H9 (cell line): ENCODE measurements at regions not wholly inside any gene's neighbourhood (a gene's known extent, or its start where the extent isn't known, plus 50 kb on each side); places are given as distances from the start of the nearest gene placed in this dataset.

Source experiments
- DNase-seq: peaks from one replicate; pipeline ENCODE4 v3.0.0-alpha.2; 2017
- H2AFZ ChIP-seq: one replicate; pipeline ENCODE4 v1.6.1; 2013; ENCODE audit warnings: mild to moderate bottlenecking, low read length, control low read depth, moderate library complexity
- H2AK5ac ChIP-seq: 2 replicates; pipeline ENCODE4 v1.6.1; 2013; ENCODE audit warnings: low read length, control low read depth, mixed read lengths; ENCODE audit not compliant: insufficient read length
- H2BK120ac ChIP-seq: one replicate; pipeline ENCODE4 v1.6.1; 2013; ENCODE audit warnings: low read depth, mild to moderate bottlenecking, low read length, control low read depth, inconsistent platforms; ENCODE audit not compliant: poor library complexity, severe bottlenecking
- H2BK12ac ChIP-seq: 2 replicates; pipeline ENCODE4 v1.6.1; 2013; ENCODE audit warnings: low read length, control low read depth, mixed read lengths, low read depth; ENCODE audit not compliant: insufficient read length
- H2BK15ac ChIP-seq: 2 replicates; pipeline ENCODE4 v1.6.1; 2013; ENCODE audit warnings: low read depth, low read length, control low read depth
- H2BK20ac ChIP-seq: one replicate; pipeline ENCODE4 v1.6.1; 2013; ENCODE audit warnings: low read depth, mild to moderate bottlenecking, low read length, control low read depth, inconsistent platforms; ENCODE audit not compliant: poor library complexity, severe bottlenecking
- H2BK5ac ChIP-seq: 2 replicates; pipeline ENCODE4 v1.6.1; 2013; ENCODE audit warnings: low read length, control low read depth, mixed read lengths; ENCODE audit not compliant: insufficient read length
- H3K14ac ChIP-seq: 2 replicates; pipeline ENCODE4 v1.6.1; 2013; ENCODE audit warnings: low read length, control low read depth; ENCODE audit not compliant: insufficient read depth
- H3K18ac ChIP-seq: 2 replicates; pipeline ENCODE4 v1.6.1; 2013; ENCODE audit warnings: low read depth, mild to moderate bottlenecking, mixed read lengths, low read length, control low read depth; ENCODE audit not compliant: insufficient read length
- H3K23ac ChIP-seq: 2 replicates; pipeline ENCODE4 v1.6.1; 2013; ENCODE audit warnings: low read length, control low read depth, mixed read lengths, low read depth; ENCODE audit not compliant: insufficient read length
- H3K23me2 ChIP-seq: 2 replicates; pipeline ENCODE4 v1.6.1; 2013; ENCODE audit warnings: low read depth, mild to moderate bottlenecking, mixed read lengths, low read length, control low read depth; ENCODE audit not compliant: insufficient read length, poor library complexity, severe bottlenecking
- H3K27ac ChIP-seq: 2 replicates; pipeline ENCODE4 v1.5.1; 2013; ENCODE audit warnings: low read length, control low read depth, mixed read lengths, low read depth; ENCODE audit not compliant: insufficient read length
- H3K27me3 ChIP-seq: 2 replicates; pipeline ENCODE4 v1.6.1; 2013; ENCODE audit warnings: low read length, control low read depth, inconsistent platforms; ENCODE audit not compliant: insufficient read depth
- H3K4ac ChIP-seq: 2 replicates; pipeline ENCODE4 v1.6.1; 2013; ENCODE audit warnings: low read depth, mild to moderate bottlenecking, control low read depth, inconsistent platforms, low read length, moderate library complexity
- H3K4me1 ChIP-seq: 2 replicates; pipeline ENCODE4 v1.6.1; 2013; ENCODE audit warnings: low read length, control low read depth, inconsistent platforms; ENCODE audit not compliant: insufficient read depth
- H3K4me2 ChIP-seq: 2 replicates; pipeline ENCODE4 v1.6.1; 2013; ENCODE audit warnings: low read length, control low read depth, mixed read lengths; ENCODE audit not compliant: insufficient read length, insufficient read depth
- H3K56ac ChIP-seq: 2 replicates; pipeline ENCODE4 v1.6.1; 2013; ENCODE audit warnings: low read depth, mild to moderate bottlenecking, mixed read lengths, low read length, control low read depth; ENCODE audit not compliant: insufficient read length
- H3K79me1 ChIP-seq: 2 replicates; pipeline ENCODE4 v1.6.1; 2013; ENCODE audit warnings: low read depth, mild to moderate bottlenecking, moderate library complexity, low read length, control low read depth, inconsistent platforms; ENCODE audit not compliant: insufficient read depth, poor library complexity, severe bottlenecking
- H3K79me2 ChIP-seq: 2 replicates; pipeline ENCODE4 v1.6.1; 2013; ENCODE audit warnings: low read length, control low read depth, inconsistent platforms; ENCODE audit not compliant: insufficient read depth
- H3K9ac ChIP-seq: 2 replicates; pipeline ENCODE4 v1.6.1; 2013; ENCODE audit warnings: low read length, control low read depth, mixed read lengths; ENCODE audit not compliant: insufficient read length; ENCODE audit errors: extremely low read depth
- H3K9me3 ChIP-seq: one replicate; pipeline ENCODE4 v1.6.1; 2013; ENCODE audit warnings: low read depth, low read length, inconsistent platforms; ENCODE audit not compliant: control insufficient read depth
- H3T11ph ChIP-seq: one replicate; pipeline ENCODE4 v1.6.1; 2013; ENCODE audit warnings: mild to moderate bottlenecking, low read length, control low read depth, inconsistent platforms
- H4K20me1 ChIP-seq: one replicate; pipeline ENCODE4 v1.6.1; 2013; ENCODE audit not compliant: control insufficient read depth, insufficient read length, insufficient read depth
- H4K5ac ChIP-seq: 2 replicates; pipeline ENCODE4 v1.6.1; 2013; ENCODE audit warnings: low read depth, mild to moderate bottlenecking, mixed read lengths, low read length, control low read depth; ENCODE audit not compliant: insufficient read length
- H4K8ac ChIP-seq: replicated peaks from 2 replicates; pipeline ENCODE4 v1.6.1; 2013; ENCODE audit warnings: low read length, control low read depth, mixed read lengths, low read depth; ENCODE audit not compliant: insufficient read length
- H4K91ac ChIP-seq: 2 replicates; pipeline ENCODE4 v1.6.1; 2013; ENCODE audit warnings: low read depth, mild to moderate bottlenecking, moderate library complexity, mixed read lengths, low read length, control low read depth; ENCODE audit not compliant: insufficient read length
- H3K27ac Mint-ChIP-seq, 3 experiments: 2 replicates in 2 of 3; 3 replicates in 1 of 3; pipeline ENCODE4 v1.8.0; 2020 to 2021; ENCODE audit warnings: mixed read lengths in 3 of 3, mild to moderate bottlenecking in 1 of 3, moderate library complexity in 1 of 3
- H3K27me3 Mint-ChIP-seq: 2 replicates; pipeline ENCODE4 v1.8.0; 2021; ENCODE audit warnings: low read depth, mild to moderate bottlenecking, moderate library complexity, mixed read lengths
- H3K36me3 Mint-ChIP-seq, 3 experiments: 2 replicates in 2 of 3; 3 replicates in 1 of 3; pipeline ENCODE4 v1.8.0; 2020 to 2021; ENCODE audit warnings: low read depth in 3 of 3, mixed read lengths in 3 of 3; ENCODE audit not compliant: insufficient read depth in 1 of 3
- H3K4me1 Mint-ChIP-seq, 2 experiments: 2 replicates each; pipeline ENCODE4 v1.8.0; 2020; ENCODE audit warnings: mixed read lengths in 2 of 2
- H3K4me3 Mint-ChIP-seq, 2 experiments: 2 replicates in 1 of 2; 3 replicates in 1 of 2; pipeline ENCODE4 v1.8.0; 2020 to 2021; ENCODE audit warnings: mild to moderate bottlenecking in 2 of 2, mixed read lengths in 2 of 2, moderate library complexity in 1 of 2
- H3K9me3 Mint-ChIP-seq, 2 experiments: 2 replicates in 1 of 2; 3 replicates in 1 of 2; pipeline ENCODE4 v1.8.0; 2020; ENCODE audit warnings: mild to moderate bottlenecking in 2 of 2, mixed read lengths in 2 of 2, moderate library complexity in 1 of 2
- WGBS: extraction: QIAGEN DNeasy Blood & Tissue Kit; methylation state at CpG from one replicate; pipeline ENCODE4 v1.1.7; 2013; ENCODE audit warnings: missing lambda C conversion rate, low lambda C conversion rate, mixed read lengths; ENCODE audit not compliant: insufficient read length; ENCODE audit errors: extremely low coverage; 5-methylcytosine and 5-hydroxymethylcytosine counted together
- TF ChIP-seq, protein P1 (sequence below): fragments of 200-600 bp; sonication (generic); conservative IDR thresholded peaks from 3 replicates; pipeline ENCODE4 v1.8.0; 2021; ENCODE audit warnings: antibody characterized with exemption, mild to moderate bottlenecking

DNA sequence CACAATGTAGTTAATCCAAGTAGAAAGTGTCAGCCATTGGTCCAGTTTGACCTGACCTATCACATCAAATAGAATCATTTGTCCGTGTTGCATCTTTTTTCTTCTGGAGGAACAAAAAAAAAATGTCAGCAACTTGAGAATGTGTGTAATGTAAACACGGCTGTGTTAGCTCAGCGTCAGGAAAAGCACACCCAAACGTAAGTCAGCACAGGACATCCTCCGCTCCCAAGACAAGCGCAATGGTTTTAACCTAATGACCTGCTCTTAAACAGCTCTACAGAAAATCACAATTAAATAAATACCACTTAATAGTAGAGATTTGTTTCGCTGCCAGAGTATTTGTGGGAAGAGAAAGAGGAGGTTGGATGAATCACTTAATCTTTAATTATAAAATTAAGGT, 59.4 kb downstream of the OSR1 start:
- no peak overlapping the region for H3K4ac ChIP-seq
- H3K79me1 ChIP-seq, result no peaks in the 10 kb centered on the region
- H3K27ac Mint-ChIP-seq, result no peak overlapping the region
- no peak overlapping the region for H4K5ac ChIP-seq
- no peaks in the 10 kb centered on the region for H3K4me1 ChIP-seq
- H3K18ac ChIP-seq, result no peak overlapping the region
- no peak overlapping the region for H3K14ac ChIP-seq
- no peak overlapping the region for H3K56ac ChIP-seq
- no peak overlapping the region for H3T11ph ChIP-seq
- no peaks in the 10 kb centered on the region for H3K9me3 Mint-ChIP-seq
- H3K4me1 Mint-ChIP-seq, result 0 out of 4 replicates have a peak, but pooled peaks cover 0 to 3% of the 10 kb centered on the region in 2 experiments
- DNase-seq, result no peak
- H3K23me2 ChIP-seq, result no peaks in the 10 kb centered on the region
- H2BK5ac ChIP-seq, result no peak overlapping the region
- no peaks in the 10 kb centered on the region for H3K27me3 ChIP-seq
- H3K9me3 ChIP-seq, result no peaks in the 10 kb centered on the region
- H3K79me2 ChIP-seq, result no peaks in the 10 kb centered on the region
- H3K9ac ChIP-seq, result no peak overlapping the region
- no peak overlapping the region for H3K27ac ChIP-seq
- no peak overlapping the region for H2BK120ac ChIP-seq
- H2BK12ac ChIP-seq, result no peak overlapping the region
- no CpG with 5 or more reads among the region's 7 CpGs for WGBS
- no peak overlapping the region for H4K91ac ChIP-seq
- H4K20me1 ChIP-seq, result no peaks in the 10 kb centered on the region
- H2AFZ ChIP-seq, result no peak overlapping the region
- no peak overlapping the region for H3K4me3 Mint-ChIP-seq
- H3K4me2 ChIP-seq, result no peak overlapping the region
- H3K27me3 Mint-ChIP-seq, result no peaks in the 10 kb centered on the region; the same call in 1 of the 2 replicates
- no peak overlapping the region for H4K8ac ChIP-seq
- no peak overlapping the region for H2BK20ac ChIP-seq
- H2AK5ac ChIP-seq, result no peak overlapping the region
- no peak overlapping the region for H3K23ac ChIP-seq
- H3K36me3 Mint-ChIP-seq, result no peaks in the 10 kb centered on the region
- H2BK15ac ChIP-seq, result no peak overlapping the region
- TF ChIP-seq, protein P1, sequence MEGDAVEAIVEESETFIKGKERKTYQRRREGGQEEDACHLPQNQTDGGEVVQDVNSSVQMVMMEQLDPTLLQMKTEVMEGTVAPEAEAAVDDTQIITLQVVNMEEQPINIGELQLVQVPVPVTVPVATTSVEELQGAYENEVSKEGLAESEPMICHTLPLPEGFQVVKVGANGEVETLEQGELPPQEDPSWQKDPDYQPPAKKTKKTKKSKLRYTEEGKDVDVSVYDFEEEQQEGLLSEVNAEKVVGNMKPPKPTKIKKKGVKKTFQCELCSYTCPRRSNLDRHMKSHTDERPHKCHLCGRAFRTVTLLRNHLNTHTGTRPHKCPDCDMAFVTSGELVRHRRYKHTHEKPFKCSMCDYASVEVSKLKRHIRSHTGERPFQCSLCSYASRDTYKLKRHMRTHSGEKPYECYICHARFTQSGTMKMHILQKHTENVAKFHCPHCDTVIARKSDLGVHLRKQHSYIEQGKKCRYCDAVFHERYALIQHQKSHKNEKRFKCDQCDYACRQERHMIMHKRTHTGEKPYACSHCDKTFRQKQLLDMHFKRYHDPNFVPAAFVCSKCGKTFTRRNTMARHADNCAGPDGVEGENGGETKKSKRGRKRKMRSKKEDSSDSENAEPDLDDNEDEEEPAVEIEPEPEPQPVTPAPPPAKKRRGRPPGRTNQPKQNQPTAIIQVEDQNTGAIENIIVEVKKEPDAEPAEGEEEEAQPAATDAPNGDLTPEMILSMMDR, result no peak
